ENCODE measurements at regions not wholly inside any gene's neighbourhood (a gene's known extent, or its start where the extent isn't known, plus 50 kb on each side); places are given as distances from the start of the nearest gene placed in this dataset.

- TF ChIP-seq CTCF (IDR thresholded peaks at IDR 0.05), result no peak
- TF ChIP-seq EZH2 (IDR thresholded peaks at IDR 0.05; ENCODE audit: borderline replicate concordance, insufficient read depth, low read depth, low read length, poor library complexity, severe bottlenecking), result no peak
Measured at GRCh38 chr13:83634601-83635000, 247.7 kb downstream of the SLITRK1 start.
